GM23338 (cell line): ENCODE measurements at regions not wholly inside any gene's neighbourhood (a gene's known extent, or its start where the extent isn't known, plus 50 kb on each side); places are given as distances from the start of the nearest gene placed in this dataset.

Experiments used
- ATAC-seq: fragments of 200-7000 bp; cut with Tn5 transposase; 3 replicates; pipeline ENCODE4 v1.9.1; 2020
- DNase-seq: peaks from one replicate; pipeline ENCODE4 v3.0.0-alpha.2; 2015; ENCODE audit warnings: low spot score
- H2AFZ ChIP-seq: fragments of 200-600 bp; sonication (generic); 2 replicates; pipeline ENCODE4 v1.8.0; 2016; ENCODE audit warnings: antibody characterized with exemption, mild to moderate bottlenecking, moderate library complexity
- H3F3A ChIP-seq: fragments of 200-600 bp; sonication (generic); replicated peaks from 2 replicates; pipeline ENCODE4 v1.8.0; 2017; ENCODE audit warnings: antibody characterized with exemption, mixed run types, low read depth
- H3K27ac ChIP-seq: fragments of 200-600 bp; sonication (generic); 2 replicates; pipeline ENCODE4 v1.6.1; 2016; ENCODE audit warnings: low read depth
- H3K27me3 ChIP-seq: fragments of 200-600 bp; sonication (generic); 2 replicates; pipeline ENCODE4 v1.8.0; 2016; ENCODE audit warnings: mild to moderate bottlenecking, mixed run types, moderate library complexity; ENCODE audit not compliant: insufficient read depth
- H3K36me3 ChIP-seq: fragments of 200-600 bp; sonication (generic); 2 replicates; pipeline ENCODE4 v1.8.0; 2016; ENCODE audit warnings: mild to moderate bottlenecking; ENCODE audit not compliant: insufficient read depth
- H3K4me1 ChIP-seq: fragments of 200-600 bp; sonication (generic); 2 replicates; pipeline ENCODE4 v1.8.0; 2016; ENCODE audit warnings: mild to moderate bottlenecking, moderate library complexity; ENCODE audit not compliant: insufficient read depth
- H3K4me2 ChIP-seq: fragments of 200-600 bp; sonication (generic); 2 replicates; pipeline ENCODE4 v1.7.1; 2017; ENCODE audit warnings: mixed run types
- H3K4me3 ChIP-seq: fragments of 200-600 bp; sonication (generic); 2 replicates; pipeline ENCODE4 v1.6.1; 2016; ENCODE audit warnings: mixed run types
- H3K79me2 ChIP-seq: fragments of 200-600 bp; sonication (generic); replicated peaks from 2 replicates; pipeline ENCODE4 v1.8.0; 2017; ENCODE audit warnings: mild to moderate bottlenecking; ENCODE audit not compliant: insufficient read depth
- H3K9me2 ChIP-seq: fragments of 200-600 bp; sonication (generic); 2 replicates; pipeline ENCODE4 v1.8.0; 2017; ENCODE audit not compliant: insufficient read depth
- H4K20me1 ChIP-seq: fragments of 200-600 bp; sonication (generic); replicated peaks from 2 replicates; pipeline ENCODE4 v1.8.0; 2017; ENCODE audit warnings: mild to moderate bottlenecking; ENCODE audit not compliant: insufficient read depth
- H3K27ac Mint-ChIP-seq: 2 replicates; pipeline ENCODE4 v1.8.0; 2020; ENCODE audit warnings: inconsistent platforms, mild to moderate bottlenecking, moderate library complexity, mixed read lengths
- H3K27me3 Mint-ChIP-seq: 3 replicates; pipeline ENCODE4 v1.8.0; 2022; ENCODE audit warnings: low read depth, mild to moderate bottlenecking, moderate library complexity, mixed read lengths, inconsistent platforms; ENCODE audit not compliant: insufficient read depth, poor library complexity
- H3K36me3 Mint-ChIP-seq: 3 replicates; pipeline ENCODE4 v1.8.0; 2021; ENCODE audit warnings: low read depth, mild to moderate bottlenecking, inconsistent platforms, moderate library complexity, mixed read lengths
- H3K4me1 Mint-ChIP-seq: 3 replicates; pipeline ENCODE4 v1.8.0; 2020; ENCODE audit warnings: mild to moderate bottlenecking, inconsistent platforms, mixed read lengths
- H3K4me3 Mint-ChIP-seq: 3 replicates; pipeline ENCODE4 v1.8.0; 2021; ENCODE audit warnings: moderate library complexity, mild to moderate bottlenecking, inconsistent platforms, mixed read lengths
- H3K9me3 Mint-ChIP-seq: 3 replicates; pipeline ENCODE4 v1.8.0; 2020; ENCODE audit warnings: moderate library complexity, mild to moderate bottlenecking, inconsistent platforms, mixed read lengths
- CREB1 ChIP-seq: fragments of 250-450 bp; sonication (Bioruptor Pico); IDR thresholded peaks from 2 replicates; pipeline ENCODE4 v1.5.0; 2020; ENCODE audit warnings: low read depth, mild to moderate bottlenecking, moderate library complexity
- EZH2 ChIP-seq: fragments of 200-600 bp; sonication (generic); IDR thresholded peaks from one replicate; pipeline ENCODE4 v1.8.0; 2017; ENCODE audit warnings: antibody characterized with exemption, mild to moderate bottlenecking, low read depth; ENCODE audit not compliant: unreplicated experiment
- EZH2phosphoT487 ChIP-seq: fragments of 200-600 bp; sonication (generic); IDR thresholded peaks from one replicate; pipeline ENCODE4 v1.8.1; 2018; ENCODE audit warnings: antibody characterized with exemption; ENCODE audit not compliant: unreplicated experiment
- JUNB ChIP-seq: IDR thresholded peaks from one replicate; pipeline ENCODE4 v1.6.1; 2016; ENCODE audit warnings: antibody characterized with exemption; ENCODE audit not compliant: unreplicated experiment
- NANOG ChIP-seq: IDR thresholded peaks from 2 replicates; pipeline ENCODE4 v1.6.1; 2016; ENCODE audit warnings: antibody characterized with exemption, borderline replicate concordance
- STAT1 ChIP-seq: IDR thresholded peaks from one replicate; pipeline ENCODE4 v1.6.1; 2016; ENCODE audit warnings: antibody characterized with exemption; ENCODE audit not compliant: unreplicated experiment
- TF ChIP-seq, protein P1 (sequence below): fragments of 250-450 bp; sonication (Bioruptor Pico); IDR thresholded peaks from 2 replicates; pipeline ENCODE4 v1.5.0; 2020; ENCODE audit warnings: mild to moderate bottlenecking, moderate library complexity
- TF ChIP-seq, protein P2 (sequence below): IDR thresholded peaks from one replicate; pipeline ENCODE4 v1.6.1; 2018; ENCODE audit warnings: antibody characterized with exemption; ENCODE audit not compliant: unreplicated experiment

DNA sequence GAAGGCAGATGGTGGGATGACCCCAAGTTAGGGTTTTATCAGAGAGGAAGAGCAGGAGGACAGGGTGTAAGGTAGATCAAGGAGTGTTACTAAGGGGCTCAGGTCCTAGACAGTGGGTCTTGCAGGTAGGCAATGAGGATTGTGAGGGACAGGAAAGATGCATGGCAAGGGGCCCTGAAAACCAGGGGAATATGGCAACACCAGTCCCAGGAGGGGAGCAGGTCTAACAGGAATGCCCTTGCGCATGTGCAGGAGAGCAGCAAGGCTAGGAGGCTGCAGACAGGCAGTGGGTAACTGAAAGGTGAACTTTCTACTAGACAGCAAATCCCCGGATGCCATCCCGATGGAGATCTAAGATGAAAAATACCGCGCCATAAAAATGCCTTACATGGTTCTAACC is 211.3 kb downstream of the ALG10 start (continued):
- TF ChIP-seq, protein P1, sequence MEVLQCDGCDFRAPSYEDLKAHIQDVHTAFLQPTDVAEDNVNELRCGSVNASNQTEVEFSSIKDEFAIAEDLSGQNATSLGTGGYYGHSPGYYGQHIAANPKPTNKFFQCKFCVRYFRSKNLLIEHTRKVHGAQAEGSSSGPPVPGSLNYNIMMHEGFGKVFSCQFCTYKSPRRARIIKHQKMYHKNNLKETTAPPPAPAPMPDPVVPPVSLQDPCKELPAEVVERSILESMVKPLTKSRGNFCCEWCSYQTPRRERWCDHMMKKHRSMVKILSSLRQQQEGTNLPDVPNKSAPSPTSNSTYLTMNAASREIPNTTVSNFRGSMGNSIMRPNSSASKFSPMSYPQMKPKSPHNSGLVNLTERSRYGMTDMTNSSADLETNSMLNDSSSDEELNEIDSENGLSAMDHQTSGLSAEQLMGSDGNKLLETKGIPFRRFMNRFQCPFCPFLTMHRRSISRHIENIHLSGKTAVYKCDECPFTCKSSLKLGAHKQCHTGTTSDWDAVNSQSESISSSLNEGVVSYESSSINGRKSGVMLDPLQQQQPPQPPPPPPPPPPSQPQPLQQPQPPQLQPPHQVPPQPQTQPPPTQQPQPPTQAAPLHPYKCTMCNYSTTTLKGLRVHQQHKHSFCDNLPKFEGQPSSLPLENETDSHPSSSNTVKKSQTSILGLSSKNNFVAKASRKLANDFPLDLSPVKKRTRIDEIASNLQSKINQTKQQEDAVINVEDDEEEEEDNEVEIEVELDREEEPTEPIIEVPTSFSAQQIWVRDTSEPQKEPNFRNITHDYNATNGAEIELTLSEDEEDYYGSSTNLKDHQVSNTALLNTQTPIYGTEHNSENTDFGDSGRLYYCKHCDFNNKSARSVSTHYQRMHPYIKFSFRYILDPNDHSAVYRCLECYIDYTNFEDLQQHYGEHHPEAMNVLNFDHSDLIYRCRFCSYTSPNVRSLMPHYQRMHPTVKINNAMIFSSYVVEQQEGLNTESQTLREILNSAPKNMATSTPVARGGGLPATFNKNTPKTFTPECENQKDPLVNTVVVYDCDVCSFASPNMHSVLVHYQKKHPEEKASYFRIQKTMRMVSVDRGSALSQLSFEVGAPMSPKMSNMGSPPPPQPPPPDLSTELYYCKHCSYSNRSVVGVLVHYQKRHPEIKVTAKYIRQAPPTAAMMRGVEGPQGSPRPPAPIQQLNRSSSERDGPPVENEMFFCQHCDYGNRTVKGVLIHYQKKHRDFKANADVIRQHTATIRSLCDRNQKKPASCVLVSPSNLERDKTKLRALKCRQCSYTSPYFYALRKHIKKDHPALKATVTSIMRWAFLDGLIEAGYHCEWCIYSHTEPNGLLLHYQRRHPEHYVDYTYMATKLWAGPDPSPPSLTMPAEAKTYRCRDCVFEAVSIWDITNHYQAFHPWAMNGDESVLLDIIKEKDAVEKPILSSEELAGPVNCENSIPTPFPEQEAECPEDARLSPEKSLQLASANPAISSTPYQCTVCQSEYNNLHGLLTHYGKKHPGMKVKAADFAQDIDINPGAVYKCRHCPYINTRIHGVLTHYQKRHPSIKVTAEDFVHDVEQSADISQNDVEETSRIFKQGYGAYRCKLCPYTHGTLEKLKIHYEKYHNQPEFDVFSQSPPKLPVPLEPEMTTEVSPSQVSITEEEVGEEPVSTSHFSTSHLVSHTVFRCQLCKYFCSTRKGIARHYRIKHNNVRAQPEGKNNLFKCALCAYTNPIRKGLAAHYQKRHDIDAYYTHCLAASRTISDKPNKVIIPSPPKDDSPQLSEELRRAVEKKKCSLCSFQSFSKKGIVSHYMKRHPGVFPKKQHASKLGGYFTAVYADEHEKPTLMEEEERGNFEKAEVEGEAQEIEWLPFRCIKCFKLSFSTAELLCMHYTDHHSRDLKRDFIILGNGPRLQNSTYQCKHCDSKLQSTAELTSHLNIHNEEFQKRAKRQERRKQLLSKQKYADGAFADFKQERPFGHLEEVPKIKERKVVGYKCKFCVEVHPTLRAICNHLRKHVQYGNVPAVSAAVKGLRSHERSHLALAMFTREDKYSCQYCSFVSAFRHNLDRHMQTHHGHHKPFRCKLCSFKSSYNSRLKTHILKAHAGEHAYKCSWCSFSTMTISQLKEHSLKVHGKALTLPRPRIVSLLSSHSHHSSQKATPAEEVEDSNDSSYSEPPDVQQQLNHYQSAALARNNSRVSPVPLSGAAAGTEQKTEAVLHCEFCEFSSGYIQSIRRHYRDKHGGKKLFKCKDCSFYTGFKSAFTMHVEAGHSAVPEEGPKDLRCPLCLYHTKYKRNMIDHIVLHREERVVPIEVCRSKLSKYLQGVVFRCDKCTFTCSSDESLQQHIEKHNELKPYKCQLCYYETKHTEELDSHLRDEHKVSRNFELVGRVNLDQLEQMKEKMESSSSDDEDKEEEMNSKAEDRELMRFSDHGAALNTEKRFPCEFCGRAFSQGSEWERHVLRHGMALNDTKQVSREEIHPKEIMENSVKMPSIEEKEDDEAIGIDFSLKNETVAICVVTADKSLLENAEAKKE (CRISPR knock-in tag), result no peak
- no peak for TF ChIP-seq STAT1
- TF ChIP-seq, protein P2, sequence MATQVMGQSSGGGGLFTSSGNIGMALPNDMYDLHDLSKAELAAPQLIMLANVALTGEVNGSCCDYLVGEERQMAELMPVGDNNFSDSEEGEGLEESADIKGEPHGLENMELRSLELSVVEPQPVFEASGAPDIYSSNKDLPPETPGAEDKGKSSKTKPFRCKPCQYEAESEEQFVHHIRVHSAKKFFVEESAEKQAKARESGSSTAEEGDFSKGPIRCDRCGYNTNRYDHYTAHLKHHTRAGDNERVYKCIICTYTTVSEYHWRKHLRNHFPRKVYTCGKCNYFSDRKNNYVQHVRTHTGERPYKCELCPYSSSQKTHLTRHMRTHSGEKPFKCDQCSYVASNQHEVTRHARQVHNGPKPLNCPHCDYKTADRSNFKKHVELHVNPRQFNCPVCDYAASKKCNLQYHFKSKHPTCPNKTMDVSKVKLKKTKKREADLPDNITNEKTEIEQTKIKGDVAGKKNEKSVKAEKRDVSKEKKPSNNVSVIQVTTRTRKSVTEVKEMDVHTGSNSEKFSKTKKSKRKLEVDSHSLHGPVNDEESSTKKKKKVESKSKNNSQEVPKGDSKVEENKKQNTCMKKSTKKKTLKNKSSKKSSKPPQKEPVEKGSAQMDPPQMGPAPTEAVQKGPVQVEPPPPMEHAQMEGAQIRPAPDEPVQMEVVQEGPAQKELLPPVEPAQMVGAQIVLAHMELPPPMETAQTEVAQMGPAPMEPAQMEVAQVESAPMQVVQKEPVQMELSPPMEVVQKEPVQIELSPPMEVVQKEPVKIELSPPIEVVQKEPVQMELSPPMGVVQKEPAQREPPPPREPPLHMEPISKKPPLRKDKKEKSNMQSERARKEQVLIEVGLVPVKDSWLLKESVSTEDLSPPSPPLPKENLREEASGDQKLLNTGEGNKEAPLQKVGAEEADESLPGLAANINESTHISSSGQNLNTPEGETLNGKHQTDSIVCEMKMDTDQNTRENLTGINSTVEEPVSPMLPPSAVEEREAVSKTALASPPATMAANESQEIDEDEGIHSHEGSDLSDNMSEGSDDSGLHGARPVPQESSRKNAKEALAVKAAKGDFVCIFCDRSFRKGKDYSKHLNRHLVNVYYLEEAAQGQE, result no peak
- no peak for TF ChIP-seq JUNB

DNA sequence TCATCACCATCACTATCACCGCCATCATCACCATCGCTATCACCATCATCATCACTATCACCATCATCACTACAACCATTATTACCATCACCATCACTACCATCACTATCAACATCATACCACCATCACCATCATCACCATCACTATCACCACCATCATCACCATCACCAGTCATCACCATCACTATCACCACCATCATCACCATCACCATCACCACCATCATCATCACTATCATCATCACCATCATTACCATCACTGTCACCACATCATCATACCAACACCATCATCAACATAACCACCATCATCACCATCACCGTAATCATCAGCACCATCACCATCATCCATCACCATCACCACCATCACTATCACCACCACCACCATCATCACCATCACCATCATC is 213.8 kb downstream of the ALG10 start:
- H3K36me3 Mint-ChIP-seq, result peaks cover 48% of the 10 kb centered on the region
- no peaks in the 10 kb centered on the region for H3K4me1 ChIP-seq
- no peak overlapping the region for H3K4me3 ChIP-seq
- H3F3A ChIP-seq, result no peaks in the 10 kb centered on the region
- no peaks in the 10 kb centered on the region; the same call in 1 of the 2 replicates for H3K36me3 ChIP-seq
- no peaks in the 10 kb centered on the region for H3K79me2 ChIP-seq
- H3K9me2 ChIP-seq, result no peaks in the 10 kb centered on the region
- TF ChIP-seq EZH2, result no peak
- TF ChIP-seq EZH2phosphoT487, result no peak
- no peak for TF ChIP-seq NANOG
- TF ChIP-seq, protein P2, result no peak
- TF ChIP-seq JUNB, result no peak
- no peak for TF ChIP-seq CREB1
- no peaks in the 10 kb centered on the region for H4K20me1 ChIP-seq
- H3K4me2 ChIP-seq, result no peak overlapping the region
- H3K9me3 Mint-ChIP-seq, result peaks cover 40% of the 10 kb centered on the region
- H3K27me3 Mint-ChIP-seq, result peaks cover 4% of the 10 kb centered on the region
- H3K4me1 Mint-ChIP-seq, result no peaks in the 10 kb centered on the region
- ATAC-seq, result no peak
- DNase-seq, result no peak
- no peaks in the 10 kb centered on the region for H3K27me3 ChIP-seq
- no peak overlapping the region for H3K27ac ChIP-seq
- no peak overlapping the region for H3K27ac Mint-ChIP-seq
- H2AFZ ChIP-seq, result no peak overlapping the region
- H3K4me3 Mint-ChIP-seq, result no peak overlapping the region
